SU-DHL-6 (cell line): ENCODE measurements at regions not wholly inside any gene's neighbourhood (a gene's known extent, or its start where the extent isn't known, plus 50 kb on each side); places are given as distances from the start of the nearest gene placed in this dataset.

ENCODE experiments used
- CTCF ChIP-seq: fragments of 200-600 bp; sonication (generic); IDR thresholded peaks from one replicate; pipeline ENCODE4 v1.5.1; 2017; ENCODE audit warnings: antibody characterized with exemption, mild to moderate bottlenecking, low read length, moderate library complexity; ENCODE audit not compliant: insufficient read depth, poor library complexity, severe bottlenecking
- EZH2phosphoT487 ChIP-seq: fragments of 200-600 bp; sonication (generic), shearing (Covaris generic); conservative IDR thresholded peaks from 2 replicates; pipeline ENCODE4 v1.6.1; 2018; ENCODE audit warnings: mild to moderate bottlenecking, antibody characterized with exemption, low read length, moderate library complexity, mixed read lengths

GRCh38 chr3:73815966-73816365 is 191.2 kb upstream of the PDZRN3 start:
- TF ChIP-seq CTCF (no peak), EZH2phosphoT487 (no peak)
